ENCODE measurements at regions not wholly inside any gene's neighbourhood (a gene's known extent, or its start where the extent isn't known, plus 50 kb on each side); places are given as distances from the start of the nearest gene placed in this dataset.
"Not testable (repeated sequence)": the region's sequence is repeated elsewhere in the genome, so short reads cannot be mapped to it uniquely, and the experiment has no call there.

DNA sequence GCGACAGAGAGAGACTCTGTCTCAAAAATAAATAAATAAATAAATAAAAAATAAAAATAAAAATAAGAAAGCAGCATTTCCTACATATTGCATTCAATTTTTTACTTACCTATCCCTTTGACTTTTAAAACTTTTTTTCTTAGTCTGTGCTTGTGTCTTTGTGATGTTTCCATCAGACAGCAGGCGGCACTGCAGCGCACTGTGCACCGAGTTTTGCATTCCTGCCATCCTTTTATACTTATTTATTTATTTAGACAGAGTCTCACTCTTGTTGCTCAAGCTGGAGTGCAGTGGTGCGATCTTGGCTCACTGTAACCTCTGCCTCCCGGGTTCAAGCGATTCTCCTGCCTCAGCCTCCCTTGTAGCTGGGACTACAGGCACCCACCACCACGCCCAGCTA is 203.9 kb downstream of the SPATA31A1 start:
- TF ChIP-seq, protein P1, sequence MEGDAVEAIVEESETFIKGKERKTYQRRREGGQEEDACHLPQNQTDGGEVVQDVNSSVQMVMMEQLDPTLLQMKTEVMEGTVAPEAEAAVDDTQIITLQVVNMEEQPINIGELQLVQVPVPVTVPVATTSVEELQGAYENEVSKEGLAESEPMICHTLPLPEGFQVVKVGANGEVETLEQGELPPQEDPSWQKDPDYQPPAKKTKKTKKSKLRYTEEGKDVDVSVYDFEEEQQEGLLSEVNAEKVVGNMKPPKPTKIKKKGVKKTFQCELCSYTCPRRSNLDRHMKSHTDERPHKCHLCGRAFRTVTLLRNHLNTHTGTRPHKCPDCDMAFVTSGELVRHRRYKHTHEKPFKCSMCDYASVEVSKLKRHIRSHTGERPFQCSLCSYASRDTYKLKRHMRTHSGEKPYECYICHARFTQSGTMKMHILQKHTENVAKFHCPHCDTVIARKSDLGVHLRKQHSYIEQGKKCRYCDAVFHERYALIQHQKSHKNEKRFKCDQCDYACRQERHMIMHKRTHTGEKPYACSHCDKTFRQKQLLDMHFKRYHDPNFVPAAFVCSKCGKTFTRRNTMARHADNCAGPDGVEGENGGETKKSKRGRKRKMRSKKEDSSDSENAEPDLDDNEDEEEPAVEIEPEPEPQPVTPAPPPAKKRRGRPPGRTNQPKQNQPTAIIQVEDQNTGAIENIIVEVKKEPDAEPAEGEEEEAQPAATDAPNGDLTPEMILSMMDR (IDR thresholded peaks at IDR 0.05; ENCODE audit: borderline replicate concordance, extremely low read depth, low read length, poor library complexity, severe bottlenecking), result not testable (repeated sequence)
- TF ChIP-seq EZH2 (IDR thresholded peaks at IDR 0.05; ENCODE audit: borderline replicate concordance, low read depth, low read length, severe bottlenecking), result not testable (repeated sequence)

All from DND-41 (cell line).